HepG2 (cell line): ENCODE measurements at regions not wholly inside any gene's neighbourhood (a gene's known extent, or its start where the extent isn't known, plus 50 kb on each side); places are given as distances from the start of the nearest gene placed in this dataset.

ENCODE experiments used
- ATAC-seq: fragments of 200-7000 bp; cut with Tn5 transposase; 3 replicates; pipeline ENCODE4 v1.9.1; 2020; ENCODE audit warnings: mild to moderate bottlenecking, moderate library complexity
- BruUV-seq: library from RNA; stranded (reverse); fragments of 400-500 nt; replicated peaks from 2 replicates; lab custom pipeline; 2021; lab: Mats Ljungman, UMichigan
- CTCF ChIA-PET: fragments of 300-600 bp; formaldehyde crosslinking; extraction: SDS; loops from one replicate; lab custom pipeline; 2021; ENCODE audit warnings: low total read pairs, inconsistent platforms, low intra/inter-chr PET ratio; lab: Yijun Ruan, JAX
- POLR2A ChIA-PET: fragments of 350-600 bp; sonication (Branson Sonifier 250); formaldehyde crosslinking; loops from one replicate; lab custom pipeline; 2020; ENCODE audit warnings: antibody characterized with exemption, inconsistent platforms; lab: Yijun Ruan, JAX
- DNase-seq: peaks from one replicate; pipeline ENCODE4 v3.0.0-alpha.2; 2015; ENCODE audit warnings: low spot score
- FAIRE-seq: peaks from 3 replicates; lab custom pipeline; 2011; peaks lifted over from hg19 to GRCh38; lab: Jason Lieb, UNC
- H2AFZ ChIP-seq: one replicate; pipeline ENCODE4 v1.6.1; 2011; ENCODE audit warnings: low read length, inconsistent platforms
- H3K27ac ChIP-seq: fragments of 300-600 bp; 3 replicates; pipeline ENCODE4 v1.8.0; 2011; ENCODE audit warnings: mixed run types, mild to moderate bottlenecking, mixed read lengths, low read length, inconsistent platforms; ENCODE audit not compliant: insufficient read depth; ENCODE audit errors: extremely low read length
- H3K27me3 ChIP-seq, 2 experiments: fragments of 200-600 bp in 1 of 2; 2 replicates in 1 of 2; 3 replicates in 1 of 2; pipeline versions ENCODE4 v1.6.0 to v1.8.0; 2011; ENCODE audit warnings: low read length in 2 of 2, mild to moderate bottlenecking in 2 of 2, moderate library complexity in 2 of 2, inconsistent platforms in 1 of 2; ENCODE audit not compliant: insufficient read depth in 2 of 2, control insufficient read depth in 1 of 2
- H3K36me3 ChIP-seq, 2 experiments: fragments of 200-600 bp in 1 of 2; replicated peaks in 1 of 2; 2 replicates in 1 of 2; 3 replicates in 1 of 2; pipeline versions ENCODE4 v1.5.1 to v1.8.0; 2011; ENCODE audit warnings: low read length in 2 of 2, inconsistent platforms in 1 of 2; ENCODE audit not compliant: insufficient read depth in 2 of 2, control insufficient read depth in 1 of 2
- H3K4me1 ChIP-seq: 2 replicates; pipeline ENCODE4 v1.5.1; 2012; ENCODE audit warnings: low read length, inconsistent platforms; ENCODE audit not compliant: insufficient read depth
- H3K4me2 ChIP-seq: 2 replicates; pipeline ENCODE4 v1.6.0; 2011; ENCODE audit warnings: low read depth, low read length, inconsistent platforms
- H3K4me3 ChIP-seq, 3 experiments: fragments of 200-600 bp in 1 of 3; sonication (generic), shearing (Covaris generic) in 1 of 3; replicated peaks in 1 of 3; 2 replicates each; pipeline ENCODE4 v1.5.1; 2011 to 2016; ENCODE audit warnings: low read length in 3 of 3, inconsistent platforms in 2 of 3, low read depth in 2 of 3, mild to moderate bottlenecking in 2 of 3, control low read depth in 1 of 3, mixed read lengths in 1 of 3; ENCODE audit not compliant: insufficient read depth in 1 of 3
- H3K79me2 ChIP-seq: one replicate; pipeline ENCODE4 v1.6.1; 2011; ENCODE audit warnings: low read length, inconsistent platforms; ENCODE audit not compliant: insufficient read depth
- H3K9ac ChIP-seq: 2 replicates; pipeline ENCODE4 v1.6.0; 2011; ENCODE audit warnings: mild to moderate bottlenecking, low read depth, low read length, inconsistent platforms; ENCODE audit not compliant: insufficient read depth
- H3K9me3 ChIP-seq: 2 replicates; pipeline ENCODE4 v1.5.1; 2012; ENCODE audit warnings: mild to moderate bottlenecking, low read length
- H4K20me1 ChIP-seq: 2 replicates; pipeline ENCODE4 v1.6.0; 2011; ENCODE audit warnings: inconsistent platforms, mild to moderate bottlenecking, low read length, moderate library complexity; ENCODE audit not compliant: insufficient read depth
- MTF2 ChIP-seq: sonication (generic); formaldehyde crosslinking; IDR thresholded peaks from 2 replicates; pipeline ENCODE4 v1.5.0; 2020; ENCODE audit warnings: missing genetic modification reagents, borderline replicate concordance
- PITX1 ChIP-seq: sonication (generic); formaldehyde crosslinking; IDR thresholded peaks from 2 replicates; pipeline ENCODE4 v1.5.1; 2020; ENCODE audit warnings: mild to moderate bottlenecking, missing genetic modification reagents
- ZMYM2 ChIP-seq: sonication (generic); formaldehyde crosslinking; IDR thresholded peaks from 2 replicates; pipeline ENCODE4 v1.8.0; 2022; ENCODE audit warnings: mild to moderate bottlenecking, missing genetic modification reagents
- ZNF136 ChIP-seq: sonication (generic); formaldehyde crosslinking; IDR thresholded peaks from 2 replicates; pipeline ENCODE4 v1.8.1; 2022; ENCODE audit warnings: low read depth, mild to moderate bottlenecking, moderate library complexity, missing genetic modification reagents
- WGBS: methylation state at CpG from one replicate; pipeline ENCODE4 v1.1.6; 2017; ENCODE audit warnings: low lambda C conversion rate; 5-methylcytosine and 5-hydroxymethylcytosine counted together
- in situ Hi-C: cut with HindIII; loops from 2 replicates; pipeline ENCODE4 v1.10.0; 2017; ENCODE audit warnings: low pct_unique_long_range_greater_than_20kb; ENCODE audit not compliant: extremely low pct_ligation_motif_present
- intact Hi-C: fragments of 100-400 bp; cut with micrococcal nuclease; formaldehyde crosslinking; loops from one replicate; pipeline ENCODE4 v1.10.0; 2022; ENCODE audit not compliant: unreplicated experiment
- TF ChIP-seq, protein P1 (sequence below), 2 experiments: sonication (generic) in 1 of 2; formaldehyde crosslinking in 1 of 2; IDR thresholded peaks; 2 replicates each; pipeline versions ENCODE4 v1.5.1 to v1.6.1; 2011 to 2020; ENCODE audit warnings: borderline replicate concordance in 1 of 2, low read depth in 1 of 2, low read length in 1 of 2, mild to moderate bottlenecking in 1 of 2, missing genetic modification reagents in 1 of 2, moderate library complexity in 1 of 2

DNA sequence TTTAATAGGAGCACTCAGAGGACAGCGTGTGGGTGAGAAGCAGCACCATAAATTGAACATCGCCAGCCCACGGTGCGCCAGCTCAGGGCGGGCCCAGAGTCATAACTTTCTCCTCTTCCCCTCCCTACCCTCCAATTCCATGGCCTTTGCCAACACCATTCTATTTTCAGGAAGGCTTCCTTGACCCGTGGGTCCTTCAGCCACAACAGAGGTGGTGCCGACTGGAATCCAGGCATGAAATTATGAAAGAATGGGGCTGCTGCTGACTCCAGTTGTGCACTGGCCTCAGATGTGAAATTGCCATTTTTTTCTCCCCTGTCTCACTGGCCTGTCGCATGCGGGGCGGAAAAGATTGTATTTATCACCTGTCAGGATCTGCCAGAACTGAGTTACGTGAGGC is 345.9 kb downstream of the MIAT start:
- no peak overlapping the region for H3K27ac ChIP-seq
- ChIA-PET CTCF (no interaction called here), POLR2A (no interaction called here)
- H3K9me3 ChIP-seq = no peaks in the 10 kb centered on the region
- H3K4me1 ChIP-seq = no peaks in the 10 kb centered on the region
- FAIRE-seq = no peak
- no peak overlapping the region for H2AFZ ChIP-seq
- H3K27me3 ChIP-seq = peaks cover 0 to 7% of the 10 kb centered on the region in 2 experiments; a peak in 2 of 5 replicates
- H3K4me2 ChIP-seq = no peak overlapping the region
- in situ Hi-C loops = no loop called here
- ATAC-seq = no peak
- no TSS peak for BruUV-seq
- H3K9ac ChIP-seq = no peak overlapping the region
- intact Hi-C loops = no loop called here
- H3K36me3 ChIP-seq = no peaks in the 10 kb centered on the region
- WGBS = 5% methylated on average over 11 of the region's 11 CpGs
- TF ChIP-seq PITX1 (CRISPR knock-in tag) (no peak), ZMYM2 (CRISPR knock-in tag) (no peak), ZNF136 (CRISPR knock-in tag) (no peak)
- TF ChIP-seq, all 625 proteins: peak for 0
- DNase-seq = no peak
- no peak overlapping the region for H3K4me3 ChIP-seq
- no peaks in the 10 kb centered on the region for H4K20me1 ChIP-seq
- H3K79me2 ChIP-seq = no peaks in the 10 kb centered on the region

DNA sequence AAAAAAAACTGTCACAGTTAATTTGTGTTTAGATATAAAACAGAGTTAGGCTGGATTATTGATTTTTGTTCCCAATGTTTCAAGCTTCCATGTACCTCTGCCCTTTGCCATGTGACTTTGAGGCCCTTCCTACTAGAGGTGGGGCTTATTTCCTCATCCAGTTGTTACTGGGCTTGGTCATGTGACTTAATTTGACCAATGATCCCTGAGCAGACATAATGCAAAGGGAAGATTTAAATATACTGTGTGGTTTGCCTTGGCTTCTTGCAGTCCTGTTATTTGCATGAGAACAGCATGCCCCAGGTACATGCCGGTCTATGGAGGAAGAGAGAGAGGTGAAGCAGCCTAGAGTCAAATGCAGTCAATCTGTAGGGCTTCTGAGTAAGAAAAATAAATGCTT is 347.0 kb downstream of the MIAT start:
- H3K27ac ChIP-seq = no peak overlapping the region
- BruUV-seq = no TSS peak
- no peaks in the 10 kb centered on the region for H3K4me1 ChIP-seq
- no peaks in the 10 kb centered on the region for H3K79me2 ChIP-seq
- no peaks in the 10 kb centered on the region for H3K9me3 ChIP-seq
- no peak overlapping the region for H3K4me3 ChIP-seq
- ATAC-seq (no peak), FAIRE-seq (no peak), DNase-seq (no peak)
- CTCF ChIA-PET = no interaction called here
- no peak overlapping the region for H3K4me2 ChIP-seq
- WGBS = 0% methylated on average over 1 of the region's 1 CpG
- TF ChIP-seq MTF2 (CRISPR knock-in tag) = no peak
- TF ChIP-seq, protein P1, sequence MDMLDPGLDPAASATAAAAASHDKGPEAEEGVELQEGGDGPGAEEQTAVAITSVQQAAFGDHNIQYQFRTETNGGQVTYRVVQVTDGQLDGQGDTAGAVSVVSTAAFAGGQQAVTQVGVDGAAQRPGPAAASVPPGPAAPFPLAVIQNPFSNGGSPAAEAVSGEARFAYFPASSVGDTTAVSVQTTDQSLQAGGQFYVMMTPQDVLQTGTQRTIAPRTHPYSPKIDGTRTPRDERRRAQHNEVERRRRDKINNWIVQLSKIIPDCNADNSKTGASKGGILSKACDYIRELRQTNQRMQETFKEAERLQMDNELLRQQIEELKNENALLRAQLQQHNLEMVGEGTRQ (IDR thresholded peaks at IDR 0.05; ENCODE audit: low read depth, low read length) = 0 out of 2 replicates have a peak, but pooled peaks have one; percentile 12
- TF ChIP-seq, protein P1 (CRISPR knock-in tag; IDR thresholded peaks at IDR 0.05; ENCODE audit: borderline replicate concordance) = no peak
- POLR2A ChIA-PET = no interaction called here
- H3K27me3 ChIP-seq = peaks cover 0 to 7% of the 10 kb centered on the region in 2 experiments; a peak in 2 of 5 replicates
- no peaks in the 10 kb centered on the region for H3K36me3 ChIP-seq
- in situ Hi-C loops = no loop called here
- intact Hi-C loops = no loop called here
- no peaks in the 10 kb centered on the region for H4K20me1 ChIP-seq
- no peak overlapping the region for H3K9ac ChIP-seq
- H2AFZ ChIP-seq = no peak overlapping the region
